ENCODE measurements at regions not wholly inside any gene's neighbourhood (a gene's known extent, or its start where the extent isn't known, plus 50 kb on each side); places are given as distances from the start of the nearest gene placed in this dataset.

- DNase-seq (ENCODE audit: low read depth, low spot score) = no peak
Observed at GRCh38 chr5:60338846-60339245, 361.1 kb downstream of the DEPDC1B start.

DNA sequence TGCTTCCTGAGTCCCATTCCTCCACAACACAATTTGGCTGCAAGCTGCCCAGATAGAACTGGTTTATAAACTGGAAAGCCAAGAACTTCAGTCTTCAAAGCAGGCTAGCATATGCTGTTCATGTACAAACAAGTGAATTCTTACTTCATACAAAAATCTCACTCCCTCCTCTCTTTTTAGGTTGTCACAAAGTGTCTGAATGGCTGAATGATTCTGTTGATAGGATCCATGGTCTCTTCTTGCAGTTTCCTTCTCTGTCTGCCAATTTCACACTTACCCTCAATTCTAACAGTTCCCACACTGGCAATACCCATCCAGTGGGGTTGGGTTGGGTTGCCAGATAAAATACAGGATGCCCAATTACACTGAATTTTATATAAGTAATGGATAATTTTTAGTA lies 363.5 kb downstream of the DEPDC1B start:
- DNase-seq (ENCODE audit: low read depth, low spot score) = no peak

DNA sequence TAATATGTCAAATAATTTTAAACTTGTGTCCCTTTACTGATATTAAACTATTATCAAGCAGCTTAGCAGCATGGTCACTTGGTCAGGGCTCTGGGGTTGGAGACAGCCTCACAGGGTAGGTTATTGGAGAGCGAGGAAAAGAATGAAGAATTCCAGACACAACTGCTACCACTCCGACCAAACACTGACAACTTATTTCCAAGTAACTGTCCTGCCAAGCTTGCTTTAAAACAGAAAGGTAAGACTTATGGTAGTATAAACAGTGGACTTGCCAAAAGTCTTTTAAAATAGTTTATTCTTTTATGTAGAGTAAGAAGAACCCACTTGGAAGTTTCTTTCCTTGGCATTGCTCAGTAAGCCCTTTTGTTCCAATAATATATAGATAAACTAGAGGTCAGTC lies 364.1 kb downstream of the DEPDC1B start:
- DNase-seq (ENCODE audit: low read depth, low spot score) = no peak

- DNase-seq (ENCODE audit: low read depth, low spot score) = no peak
Observed at GRCh38 chr5:60334281-60334713, 365.7 kb downstream of the DEPDC1B start.

GRCh38 chr5:60333005-60333571 lies 366.9 kb downstream of the DEPDC1B start:
- DNase-seq (ENCODE audit: low read depth, low spot score) = no peak

DNA sequence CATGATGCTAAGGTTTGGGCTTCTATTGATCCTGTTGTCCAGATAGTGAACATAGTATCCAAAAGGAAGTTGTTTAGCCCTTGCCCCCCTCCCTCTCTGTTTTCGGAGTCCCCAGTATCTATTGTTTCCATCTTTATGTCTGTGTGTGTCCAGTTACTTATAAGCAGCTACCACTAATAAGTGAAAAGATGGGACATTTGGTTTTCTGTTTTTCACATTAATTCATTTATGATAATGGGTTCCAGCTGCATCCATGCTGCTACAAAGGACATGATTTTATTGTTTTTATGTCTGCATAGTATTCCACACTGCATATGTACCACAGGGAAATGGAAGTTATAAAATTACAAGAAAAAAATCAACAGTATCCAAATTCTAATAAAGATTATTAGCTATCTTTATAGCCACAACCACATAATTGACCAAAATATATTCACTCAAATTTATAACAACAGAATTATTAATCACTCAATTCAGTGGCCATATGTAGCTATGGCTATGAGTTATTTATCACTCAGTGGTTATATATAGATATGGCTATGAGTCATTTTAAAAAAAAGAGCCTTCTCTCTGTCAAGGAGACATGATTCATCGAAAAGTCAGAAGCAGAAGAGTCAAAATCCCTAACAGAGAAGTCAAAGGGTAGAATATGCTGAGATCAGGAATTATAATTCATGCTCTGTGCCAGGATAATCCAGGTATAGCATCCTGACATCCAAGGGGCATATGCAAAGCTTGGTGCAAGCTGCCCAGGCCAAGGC lies 367.5 kb downstream of the DEPDC1B start:
- DNase-seq (ENCODE audit: low read depth, low spot score) = no peak

DNA sequence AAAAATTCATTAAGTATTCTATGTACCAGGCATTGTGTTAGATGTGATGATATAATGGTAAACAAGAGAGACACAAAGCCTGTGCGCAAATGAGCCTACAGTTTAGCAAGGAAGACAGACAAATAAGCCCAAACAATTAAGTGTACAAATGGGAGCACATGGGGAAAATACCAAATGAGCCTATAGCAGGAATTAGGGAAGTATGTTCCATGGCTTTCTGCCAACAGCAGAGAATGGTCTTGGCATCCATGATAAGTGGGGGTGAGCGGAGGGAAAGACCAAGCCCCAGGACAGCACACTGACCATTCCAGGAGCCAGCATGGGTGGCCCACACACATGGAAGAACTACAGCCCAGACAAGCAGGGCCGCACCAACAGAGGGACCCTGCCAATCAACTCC lies 369.7 kb downstream of the DEPDC1B start:
- no peak for DNase-seq (ENCODE audit: low read depth, low spot score)

GRCh38 chr5:60325870-60326269 lies 374.1 kb downstream of the DEPDC1B start:
- DNase-seq (ENCODE audit: low read depth, low spot score) = no peak

DNA sequence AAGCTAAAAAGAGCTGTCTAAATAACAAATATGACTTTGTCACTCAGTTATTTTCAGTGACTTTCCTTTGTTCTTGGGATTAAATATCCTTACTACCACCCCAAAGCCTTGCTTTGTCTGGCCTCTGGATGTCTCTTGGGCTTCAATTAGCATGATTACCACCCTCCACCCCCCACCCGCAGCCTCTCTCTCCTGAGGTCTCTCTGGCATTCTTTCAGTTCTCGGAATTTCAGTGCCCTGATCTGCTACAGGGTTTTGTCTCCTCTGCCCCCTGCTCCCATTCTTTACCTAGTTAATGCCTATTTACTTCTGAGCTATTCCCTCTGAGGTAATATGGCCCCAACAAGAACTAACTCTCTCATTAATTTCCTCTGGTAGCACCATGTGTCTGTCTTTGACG lies 376.4 kb downstream of the DEPDC1B start:
- DNase-seq (ENCODE audit: low read depth, low spot score) = no peak

GRCh38 chr5:60312098-60312497 lies 387.9 kb downstream of the DEPDC1B start:
- DNase-seq (ENCODE audit: low read depth, low spot score) = no peak

DNA sequence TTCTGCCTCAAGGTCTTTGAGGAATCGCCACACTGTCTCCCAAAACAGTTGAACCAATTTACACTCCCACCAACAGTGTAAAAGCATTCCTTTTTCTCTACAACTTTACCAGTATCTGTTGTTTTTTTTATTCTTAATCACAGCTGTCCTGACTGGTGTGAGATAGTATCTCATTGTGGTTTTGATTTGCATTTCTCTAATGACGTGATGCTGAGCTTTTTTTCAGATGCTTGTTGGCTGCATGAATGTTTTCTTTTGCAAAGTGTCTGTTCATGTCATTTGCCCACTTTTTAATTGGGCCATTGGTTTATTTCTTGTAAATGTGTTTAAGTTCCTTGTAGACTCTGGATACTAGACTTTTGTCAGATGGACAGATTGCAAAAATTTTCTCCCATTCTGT lies 400.0 kb downstream of the DEPDC1B start:
- DNase-seq (ENCODE audit: low read depth, low spot score) = no peak

DNA sequence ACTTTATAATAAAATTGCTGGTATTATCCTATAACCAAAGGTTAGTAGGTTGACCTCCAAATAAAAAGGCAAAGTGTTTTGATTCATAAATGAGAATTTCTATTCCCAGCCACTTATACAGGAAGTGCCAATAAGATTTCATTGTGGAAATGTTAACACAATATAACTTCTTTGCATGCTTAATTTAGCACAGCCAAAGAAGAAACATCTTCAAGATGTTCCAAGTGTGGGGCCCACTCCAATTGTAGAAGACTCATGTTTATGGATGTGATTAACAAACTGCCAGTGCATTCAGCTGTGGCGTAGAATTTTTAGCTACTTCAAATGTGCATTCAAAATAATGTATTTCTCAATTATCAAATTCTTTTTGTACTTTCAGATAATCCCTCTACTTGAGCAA lies 402.3 kb downstream of the DEPDC1B start:
- DNase-seq (ENCODE audit: low read depth, low spot score) = no peak

DNA sequence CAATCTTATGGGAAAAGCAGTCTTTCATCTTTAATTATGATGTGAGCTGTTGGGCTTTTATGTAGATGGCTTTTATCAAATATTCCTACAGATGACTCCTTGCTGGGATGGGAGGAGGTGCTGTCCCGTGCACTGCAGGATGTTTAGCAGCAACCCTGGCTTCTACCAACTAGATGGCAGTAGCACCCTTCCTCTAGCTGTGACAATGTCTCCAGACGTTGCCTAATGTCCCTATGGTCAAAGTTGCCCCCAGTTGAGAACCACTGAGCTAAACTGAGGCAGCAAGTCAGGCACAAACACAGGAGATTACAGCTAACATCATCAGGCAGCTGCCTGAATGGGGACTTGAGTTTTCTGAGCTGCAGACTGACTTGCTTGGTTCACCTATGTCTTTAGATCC lies 401.9 kb upstream of the PDE4D start:
- no peak for DNase-seq (ENCODE audit: low read depth, low spot score)

DNA sequence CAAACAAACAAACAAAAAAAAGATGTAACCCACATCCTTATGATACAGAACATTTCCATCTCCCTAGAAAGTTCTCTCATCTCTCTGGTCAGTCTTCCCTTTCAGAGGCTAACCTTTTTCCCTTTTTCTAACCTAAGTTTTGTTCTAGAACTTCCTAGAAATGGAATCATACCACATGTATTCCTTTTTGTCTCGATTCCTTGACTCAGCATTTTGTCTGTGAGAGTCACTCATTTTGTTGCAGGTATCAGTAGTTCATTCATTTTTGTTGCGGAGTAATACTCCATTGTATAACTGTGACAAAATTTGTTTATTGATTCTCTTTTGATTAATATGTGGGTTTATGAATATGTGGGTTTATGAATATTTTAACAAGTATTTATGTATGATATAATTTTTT lies 400.0 kb upstream of the PDE4D start:
- no peak for DNase-seq (ENCODE audit: low read depth, low spot score)

DNA sequence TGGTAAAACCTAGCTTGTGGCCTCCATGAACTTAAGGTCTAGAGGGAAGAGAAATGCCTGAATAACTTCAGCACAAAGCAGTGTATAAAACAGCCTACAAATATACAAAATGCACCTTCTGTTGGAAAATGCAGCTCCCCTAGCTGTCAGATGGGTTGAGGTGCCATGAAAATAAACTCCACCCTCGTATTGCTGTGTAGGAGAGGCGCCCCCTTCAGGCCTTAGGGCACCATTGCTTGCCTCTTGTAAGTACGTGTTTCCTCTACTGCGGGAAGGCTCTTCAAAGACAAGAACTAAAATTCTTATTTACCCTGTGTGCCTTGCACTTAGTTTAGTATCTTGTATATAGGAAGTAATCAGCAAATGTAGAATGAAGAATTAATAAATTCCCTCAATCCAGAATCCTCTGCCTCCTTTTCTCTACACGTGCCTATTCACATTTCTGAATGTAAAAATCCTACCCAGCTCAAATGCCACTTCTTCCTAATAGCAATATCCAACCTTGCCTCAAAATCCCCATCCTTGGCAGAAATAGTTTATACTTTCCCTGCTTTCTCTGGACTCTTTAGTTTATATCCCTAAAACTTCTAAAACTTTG lies 393.7 kb upstream of the PDE4D start:
- peak; percentile 39 for DNase-seq (ENCODE audit: low read depth, low spot score)

GRCh38 chr5:60285910-60286309 lies 392.4 kb upstream of the PDE4D start:
- no peak for DNase-seq (ENCODE audit: low read depth, low spot score)

DNA sequence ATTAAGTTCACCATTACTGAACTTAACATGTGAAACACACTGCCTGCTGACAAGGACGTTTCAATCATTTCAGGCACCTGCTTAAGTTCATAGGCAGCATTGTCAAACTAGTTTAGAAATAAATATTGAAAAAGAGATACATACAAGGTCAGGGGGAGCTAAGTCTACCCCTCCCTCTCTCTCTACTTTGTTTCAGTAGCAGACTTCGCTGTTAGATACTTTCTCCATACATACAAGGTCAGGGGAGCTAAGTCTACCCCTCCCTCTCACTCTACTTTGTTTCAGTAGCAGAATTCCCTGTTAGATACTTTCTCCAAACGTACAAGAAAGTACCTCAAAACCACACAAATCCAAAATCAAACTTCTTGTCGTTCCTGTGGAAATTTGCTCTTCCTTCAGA lies 387.4 kb upstream of the PDE4D start:
- DNase-seq (ENCODE audit: low read depth, low spot score) = no peak

DNA sequence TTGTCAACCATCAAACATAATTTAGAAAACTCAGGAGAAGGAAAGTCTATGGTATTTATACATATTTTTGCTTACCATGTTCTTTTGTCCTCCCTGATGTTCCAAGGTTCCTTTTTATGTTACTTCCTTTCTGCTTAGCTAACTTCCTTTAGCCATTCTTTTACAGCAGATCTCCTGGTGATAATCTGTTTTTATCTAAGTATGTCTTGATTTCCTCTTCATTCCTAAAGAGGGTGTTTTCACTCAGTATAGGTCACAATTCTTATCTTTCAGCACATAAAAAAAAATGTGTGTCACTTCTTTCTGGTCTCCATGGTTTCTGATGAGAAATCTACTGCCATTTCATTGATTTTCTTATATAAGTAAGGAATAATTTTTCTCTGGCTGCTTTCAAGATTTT lies 384.4 kb upstream of the PDE4D start:
- DNase-seq (ENCODE audit: low read depth, low spot score) = no peak

DNA sequence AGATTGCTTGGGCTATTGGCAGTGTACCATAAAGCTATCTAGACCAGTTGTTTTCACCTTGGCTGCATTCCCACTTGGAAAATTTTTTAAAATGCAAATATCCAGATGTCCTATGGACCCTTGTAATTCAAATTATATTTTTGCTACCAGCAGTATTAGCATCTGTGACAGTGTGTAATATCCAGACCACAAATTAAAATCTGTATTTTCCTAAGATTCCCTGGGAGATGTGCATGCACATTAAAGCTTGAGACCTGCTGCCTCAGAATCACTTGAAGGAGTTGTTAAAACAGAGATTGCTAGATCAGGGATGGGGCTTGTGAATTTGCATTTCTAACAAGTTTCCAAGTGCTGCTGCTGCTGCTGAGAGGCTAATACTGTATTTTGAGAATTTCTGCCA lies 381.2 kb upstream of the PDE4D start:
- no peak for DNase-seq (ENCODE audit: low read depth, low spot score)

- no peak for DNase-seq (ENCODE audit: low read depth, low spot score)
Observed at GRCh38 chr5:60271517-60271916, 378.0 kb upstream of the PDE4D start.

- DNase-seq (ENCODE audit: low read depth, low spot score) = no peak
Observed at GRCh38 chr5:60267907-60268306, 374.4 kb upstream of the PDE4D start.

- no peak for DNase-seq (ENCODE audit: low read depth, low spot score)
Observed at GRCh38 chr5:60263346-60263745, 369.8 kb upstream of the PDE4D start.

Data from pulmonary artery endothelial cell (primary cell).